ENCODE measurements at regions not wholly inside any gene's neighbourhood (a gene's known extent, or its start where the extent isn't known, plus 50 kb on each side); places are given as distances from the start of the nearest gene placed in this dataset.

GRCh38 chr20:52915564-52915963 is 56.6 kb upstream of the TSHZ2 start:
- peak overlapping the region in 1 of 3 donors; percentile 5 for H3K4me3 ChIP-seq (ENCODE audit: low read depth in 1 of 3, low read length in 3 of 3)
- TF ChIP-seq FOXA1 (IDR thresholded peaks at IDR 0.05): no peak
- peaks cover 0 to 22% (median 9%) of the 10 kb centered on the region in 4 donors for H3K9me3 ChIP-seq (ENCODE audit: control insufficient read depth in 4 of 4, low read length in 3 of 4)
- no peak for DNase-seq (ENCODE audit: low spot score)
- WGBS: 100% methylated on average over 1 of the region's 1 CpG
- H3K9ac ChIP-seq (ENCODE audit: low read depth in 1 of 2, low read length in 2 of 2): no peak overlapping the region
- peaks cover 0 to 9% (median 0%) of the 10 kb centered on the region in 4 donors for H3K4me1 ChIP-seq (ENCODE audit: control insufficient read depth in 4 of 4, insufficient read depth in 4 of 4, low read length in 3 of 4)
- H3K36me3 ChIP-seq (ENCODE audit: control insufficient read depth in 4 of 4, insufficient read depth in 3 of 4, low read depth in 1 of 4, low read length in 3 of 4): no peaks in the 10 kb centered on the region
- H3K27me3 ChIP-seq (ENCODE audit: control insufficient read depth in 4 of 4, insufficient read depth in 4 of 4, low read length in 3 of 4): no peaks in the 10 kb centered on the region
- H3K27ac ChIP-seq (ENCODE audit: low read depth in 1 of 2, low read length in 2 of 2): no peak overlapping the region

- DNase-seq (ENCODE audit: low spot score): no peak
- no peaks in the 10 kb centered on the region for H3K27me3 ChIP-seq (ENCODE audit: control insufficient read depth in 4 of 4, insufficient read depth in 4 of 4, low read length in 3 of 4)
- no peak overlapping the region for H3K9ac ChIP-seq (ENCODE audit: low read depth in 1 of 2, low read length in 2 of 2)
- WGBS: 86% methylated on average over 2 of the region's 2 CpGs
- H3K9me3 ChIP-seq (ENCODE audit: control insufficient read depth in 4 of 4, low read length in 3 of 4): peaks cover 0 to 22% (median 9%) of the 10 kb centered on the region in 4 donors
- H3K27ac ChIP-seq (ENCODE audit: low read depth in 1 of 2, low read length in 2 of 2): no peak overlapping the region
- peaks cover 0 to 9% (median 0%) of the 10 kb centered on the region in 4 donors for H3K4me1 ChIP-seq (ENCODE audit: control insufficient read depth in 4 of 4, insufficient read depth in 4 of 4, low read length in 3 of 4)
- TF ChIP-seq FOXA2 (IDR thresholded peaks at IDR 0.05): no peak
- TF ChIP-seq HNF4A (conservative IDR thresholded peaks at IDR 0.05): no peak
- TF ChIP-seq RAD21 (IDR thresholded peaks at IDR 0.05): no peak
- TF ChIP-seq SP1 (IDR thresholded peaks at IDR 0.05): no peak
- no peak for TF ChIP-seq NR2F2 (IDR thresholded peaks at IDR 0.05)
- TF ChIP-seq EGR1 (IDR thresholded peaks at IDR 0.05; ENCODE audit: low read depth in 2 of 2): no peak
- TF ChIP-seq ATF3 (IDR thresholded peaks at IDR 0.05): no peak
- TF ChIP-seq GABPA (IDR thresholded peaks at IDR 0.05 in 1 of 2, conservative IDR thresholded peaks at IDR 0.05 in 1 of 2): no peak
- TF ChIP-seq JUND (IDR thresholded peaks at IDR 0.05): no peak
- TF ChIP-seq CTCF (IDR thresholded peaks at IDR 0.05; ENCODE audit: low read depth, low read length, missing input control): no peak
- no peak for TF ChIP-seq HNF4G (IDR thresholded peaks at IDR 0.05)
- TF ChIP-seq FOXA1 (IDR thresholded peaks at IDR 0.05): no peak
- TF ChIP-seq TAF1 (conservative IDR thresholded peaks at IDR 0.05): no peak
- no peak for TF ChIP-seq REST (IDR thresholded peaks at IDR 0.05)
- no peak for TF ChIP-seq RXRA (IDR thresholded peaks at IDR 0.05)
- no peak for TF ChIP-seq MAX (IDR thresholded peaks at IDR 0.05)
- TF ChIP-seq ZBTB33 (IDR thresholded peaks at IDR 0.05): no peak
- TF ChIP-seq YY1 (IDR thresholded peaks at IDR 0.05): no peak
- H3K36me3 ChIP-seq (ENCODE audit: control insufficient read depth in 4 of 4, insufficient read depth in 3 of 4, low read depth in 1 of 4, low read length in 3 of 4): no peaks in the 10 kb centered on the region
- H3K4me3 ChIP-seq (ENCODE audit: low read depth in 1 of 3, low read length in 3 of 3): no peak overlapping the region
These were observed 57.3 kb upstream of the TSHZ2 start for GRCh38 chr20:52914870-52915269.
